HG02852 (cell line): ENCODE measurements at regions not wholly inside any gene's neighbourhood (a gene's known extent, or its start where the extent isn't known, plus 50 kb on each side); places are given as distances from the start of the nearest gene placed in this dataset.
"Not testable (repeated sequence)": the region's sequence is repeated elsewhere in the genome, so short reads cannot be mapped to it uniquely, and the experiment has no call there.

Experiments
- ATAC-seq: cut with Tn5 transposase; IDR thresholded peaks from one replicate; pipeline ENCODE4 v1.9.1; 2021; ENCODE audit warnings: mild to moderate bottlenecking, moderate library complexity; ENCODE audit not compliant: unreplicated experiment

- ATAC-seq = no peak
These were observed 175.9 kb downstream of the ENC1 start for GRCh38 chr5:74464512-74465209.

- ATAC-seq = no peak
These were observed 178.2 kb downstream of the ENC1 start for GRCh38 chr5:74462356-74462755.

GRCh38 chr5:74461251-74461650 is 179.3 kb downstream of the ENC1 start:
- ATAC-seq = no peak

- no peak for ATAC-seq
These were observed 179.8 kb downstream of the ENC1 start for GRCh38 chr5:74460694-74461093.

GRCh38 chr5:74459984-74460383 is 180.5 kb downstream of the ENC1 start:
- no peak for ATAC-seq

GRCh38 chr5:74457876-74458275 is 182.7 kb downstream of the ENC1 start:
- ATAC-seq = no peak

GRCh38 chr5:74454263-74455030 is 186.1 kb downstream of the ENC1 start:
- ATAC-seq = no peak

GRCh38 chr5:74452856-74453255 is 187.7 kb downstream of the ENC1 start:
- no peak for ATAC-seq

GRCh38 chr5:74450095-74450494 is 190.4 kb downstream of the ENC1 start:
- no peak for ATAC-seq

GRCh38 chr5:74446725-74447241 is 193.7 kb downstream of the ENC1 start:
- ATAC-seq = no peak

GRCh38 chr5:74442466-74442865 is 198.1 kb downstream of the ENC1 start:
- ATAC-seq = no peak

GRCh38 chr5:74441616-74442015 is 198.9 kb downstream of the ENC1 start:
- ATAC-seq = no peak

GRCh38 chr5:74440341-74440740 is 200.2 kb downstream of the ENC1 start:
- no peak for ATAC-seq

GRCh38 chr5:74437870-74438269 is 202.7 kb downstream of the ENC1 start:
- ATAC-seq = not testable (repeated sequence)

- no peak for ATAC-seq
These were observed 206.4 kb downstream of the ENC1 start for GRCh38 chr5:74433896-74434829.

- ATAC-seq = no peak
These were observed 207.2 kb downstream of the ENC1 start for GRCh38 chr5:74433255-74433895.

- no peak for ATAC-seq
These were observed 207.8 kb downstream of the ENC1 start for GRCh38 chr5:74432721-74433120.

GRCh38 chr5:74432216-74432615 is 208.3 kb downstream of the ENC1 start:
- ATAC-seq = no peak

GRCh38 chr5:74431290-74431669 is 209.2 kb downstream of the ENC1 start:
- ATAC-seq = no peak

GRCh38 chr5:74430631-74431289 is 209.8 kb downstream of the ENC1 start:
- no peak for ATAC-seq
